Activated CD4-positive, alpha-beta T cell treated with anti-CD3 and anti-CD28 coated beads, Interleukin-2, amount 10 ng/mL, durations not matched to agents 7 days and 5 days (primary cell): ENCODE measurements at regions not wholly inside any gene's neighbourhood (a gene's known extent, or its start where the extent isn't known, plus 50 kb on each side); places are given as distances from the start of the nearest gene placed in this dataset.
"Not testable (repeated sequence)": the region's sequence is repeated elsewhere in the genome, so short reads cannot be mapped to it uniquely, and the experiment has no call there.

ENCODE experiments used
- CTCF ChIA-PET: fragments of 350-600 bp; sonication (Branson Sonifier 250); formaldehyde crosslinking; loops from one replicate; lab custom pipeline; 2021; ENCODE audit warnings: antibody characterized with exemption; lab: Charles Lee
- POLR2A ChIA-PET: fragments of 350-600 bp; sonication (Branson Sonifier 250); formaldehyde crosslinking; loops from one replicate; lab custom pipeline; 2021; ENCODE audit warnings: antibody characterized with exemption; lab: Charles Lee
- DNase-seq: peaks from one replicate; pipeline ENCODE4 v3.0.0-alpha.2; 2020
- H3K27ac Mint-ChIP-seq: one replicate; pipeline ENCODE4 v1.8.0; 2021; ENCODE audit warnings: mild to moderate bottlenecking, moderate library complexity, mixed read lengths
- H3K27me3 Mint-ChIP-seq: one replicate; pipeline ENCODE4 v1.8.0; 2021; ENCODE audit warnings: mixed read lengths
- H3K36me3 Mint-ChIP-seq: one replicate; pipeline ENCODE4 v1.8.0; 2021; ENCODE audit warnings: low read depth, mixed read lengths
- H3K4me1 Mint-ChIP-seq: one replicate; pipeline ENCODE4 v1.8.0; 2021; ENCODE audit warnings: mixed read lengths
- H3K4me3 Mint-ChIP-seq: one replicate; pipeline ENCODE4 v1.8.0; 2021; ENCODE audit warnings: mild to moderate bottlenecking, moderate library complexity, mixed read lengths
- H3K9me3 Mint-ChIP-seq: one replicate; pipeline ENCODE4 v1.8.0; 2021; ENCODE audit warnings: mixed read lengths

- CTCF ChIA-PET, result no interaction called here
- POLR2A ChIA-PET, result no interaction called here
- Mint-ChIP-seq H3K4me3 (no peak overlapping the region), H3K4me1 (no peaks in the 10 kb centered on the region), H3K9me3 (peaks cover 2% of the 10 kb centered on the region), H3K36me3 (no peaks in the 10 kb centered on the region), H3K27ac (no peak overlapping the region), H3K27me3 (no peaks in the 10 kb centered on the region)
- DNase-seq, result no peak
These were observed 743.4 kb upstream of the CTNND2 start for GRCh38 chr5:12647613-12648012.

GRCh38 chr5:12645582-12645981 lies 741.3 kb upstream of the CTNND2 start:
- DNase-seq, result no peak
- H3K27me3 Mint-ChIP-seq, result no peaks in the 10 kb centered on the region
- H3K27ac Mint-ChIP-seq, result no peak overlapping the region
- no peaks in the 10 kb centered on the region for H3K9me3 Mint-ChIP-seq
- ChIA-PET POLR2A (no interaction called here), CTCF (no interaction called here)
- no peaks in the 10 kb centered on the region for H3K4me1 Mint-ChIP-seq
- no peak overlapping the region for H3K4me3 Mint-ChIP-seq
- H3K36me3 Mint-ChIP-seq, result no peaks in the 10 kb centered on the region

- H3K9me3 Mint-ChIP-seq, result peaks cover 22% of the 10 kb centered on the region
- no peak overlapping the region for H3K4me3 Mint-ChIP-seq
- H3K4me1 Mint-ChIP-seq, result no peaks in the 10 kb centered on the region
- ChIA-PET POLR2A (no interaction called here), CTCF (no interaction called here)
- no peaks in the 10 kb centered on the region for H3K36me3 Mint-ChIP-seq
- DNase-seq, result no peak
- H3K27ac Mint-ChIP-seq, result no peak overlapping the region
- no peaks in the 10 kb centered on the region for H3K27me3 Mint-ChIP-seq
These were observed 732.0 kb upstream of the CTNND2 start for GRCh38 chr5:12636209-12636608.

- no peaks in the 10 kb centered on the region for H3K4me1 Mint-ChIP-seq
- no peak overlapping the region for H3K27ac Mint-ChIP-seq
- no peaks in the 10 kb centered on the region for H3K36me3 Mint-ChIP-seq
- no peak for DNase-seq
- H3K27me3 Mint-ChIP-seq, result no peaks in the 10 kb centered on the region
- ChIA-PET CTCF (no interaction called here), POLR2A (no interaction called here)
- H3K9me3 Mint-ChIP-seq, result peaks cover 18% of the 10 kb centered on the region
- H3K4me3 Mint-ChIP-seq, result no peak overlapping the region
These were observed 722.3 kb upstream of the CTNND2 start for GRCh38 chr5:12626556-12626955.

GRCh38 chr5:12625667-12626263 lies 721.5 kb upstream of the CTNND2 start:
- H3K4me3 Mint-ChIP-seq, result no peak overlapping the region
- no peak for DNase-seq
- H3K4me1 Mint-ChIP-seq, result no peaks in the 10 kb centered on the region
- POLR2A ChIA-PET, result no interaction called here
- CTCF ChIA-PET, result no interaction called here
- peaks cover 20% of the 10 kb centered on the region for H3K9me3 Mint-ChIP-seq
- no peaks in the 10 kb centered on the region for H3K27me3 Mint-ChIP-seq
- no peaks in the 10 kb centered on the region for H3K36me3 Mint-ChIP-seq
- no peak overlapping the region for H3K27ac Mint-ChIP-seq

GRCh38 chr5:12624776-12625560 lies 720.7 kb upstream of the CTNND2 start:
- Mint-ChIP-seq H3K9me3 (peaks cover 21% of the 10 kb centered on the region), H3K4me3 (no peak overlapping the region), H3K36me3 (no peaks in the 10 kb centered on the region), H3K27me3 (no peaks in the 10 kb centered on the region), H3K4me1 (no peaks in the 10 kb centered on the region), H3K27ac (no peak overlapping the region)
- ChIA-PET POLR2A (no interaction called here), CTCF (no interaction called here)
- DNase-seq, result no peak

GRCh38 chr5:12623408-12623807 lies 719.2 kb upstream of the CTNND2 start:
- no peaks in the 10 kb centered on the region for H3K4me1 Mint-ChIP-seq
- H3K36me3 Mint-ChIP-seq, result no peaks in the 10 kb centered on the region
- H3K27me3 Mint-ChIP-seq, result no peaks in the 10 kb centered on the region
- DNase-seq, result no peak
- H3K27ac Mint-ChIP-seq, result no peak overlapping the region
- no peak overlapping the region for H3K4me3 Mint-ChIP-seq
- ChIA-PET CTCF (no interaction called here), POLR2A (no interaction called here)
- H3K9me3 Mint-ChIP-seq, result peaks cover 22% of the 10 kb centered on the region

- no peaks in the 10 kb centered on the region for H3K27me3 Mint-ChIP-seq
- no peak for DNase-seq
- H3K36me3 Mint-ChIP-seq, result no peaks in the 10 kb centered on the region
- ChIA-PET POLR2A (no interaction called here), CTCF (no interaction called here)
- H3K4me3 Mint-ChIP-seq, result no peak overlapping the region
- peaks cover 25% of the 10 kb centered on the region for H3K9me3 Mint-ChIP-seq
- no peaks in the 10 kb centered on the region for H3K4me1 Mint-ChIP-seq
- H3K27ac Mint-ChIP-seq, result no peak overlapping the region
These were observed 711.8 kb upstream of the CTNND2 start for GRCh38 chr5:12616093-12616492.

- Mint-ChIP-seq H3K36me3 (no peaks in the 10 kb centered on the region), H3K27me3 (no peaks in the 10 kb centered on the region), H3K4me3 (no peak overlapping the region), H3K9me3 (peaks cover 27% of the 10 kb centered on the region), H3K4me1 (no peaks in the 10 kb centered on the region), H3K27ac (no peak overlapping the region)
- POLR2A ChIA-PET, result no interaction called here
- DNase-seq, result no peak
- CTCF ChIA-PET, result no interaction called here
These were observed 711.0 kb upstream of the CTNND2 start for GRCh38 chr5:12615141-12615820.

GRCh38 chr5:12614608-12615007 lies 710.4 kb upstream of the CTNND2 start:
- Mint-ChIP-seq H3K9me3 (peaks cover 26% of the 10 kb centered on the region), H3K27me3 (no peaks in the 10 kb centered on the region), H3K4me1 (no peaks in the 10 kb centered on the region), H3K4me3 (no peak overlapping the region), H3K27ac (no peak overlapping the region), H3K36me3 (no peaks in the 10 kb centered on the region)
- no peak for DNase-seq
- CTCF ChIA-PET, result no interaction called here
- POLR2A ChIA-PET, result no interaction called here

- ChIA-PET POLR2A (no interaction called here), CTCF (no interaction called here)
- peaks cover 21% of the 10 kb centered on the region for H3K9me3 Mint-ChIP-seq
- no peaks in the 10 kb centered on the region for H3K36me3 Mint-ChIP-seq
- DNase-seq, result no peak
- no peak overlapping the region for H3K27ac Mint-ChIP-seq
- no peak overlapping the region for H3K4me3 Mint-ChIP-seq
- H3K4me1 Mint-ChIP-seq, result no peaks in the 10 kb centered on the region
- H3K27me3 Mint-ChIP-seq, result no peaks in the 10 kb centered on the region
These were observed 706.9 kb upstream of the CTNND2 start for GRCh38 chr5:12611132-12611531.

GRCh38 chr5:12607817-12608216 lies 703.6 kb upstream of the CTNND2 start:
- H3K27me3 Mint-ChIP-seq, POLR2A ChIA-PET, DNase-seq, H3K4me1 Mint-ChIP-seq, H3K4me3 Mint-ChIP-seq, H3K36me3 Mint-ChIP-seq, CTCF ChIA-PET, H3K27ac Mint-ChIP-seq: not testable (repeated sequence)
- H3K9me3 Mint-ChIP-seq, result peaks cover 16% of the 10 kb centered on the region

- ChIA-PET CTCF (no interaction called here), POLR2A (no interaction called here)
- H3K36me3 Mint-ChIP-seq, result no peaks in the 10 kb centered on the region
- H3K27ac Mint-ChIP-seq, result no peak overlapping the region
- no peaks in the 10 kb centered on the region for H3K27me3 Mint-ChIP-seq
- H3K9me3 Mint-ChIP-seq, result no peaks in the 10 kb centered on the region
- DNase-seq, result no peak
- no peaks in the 10 kb centered on the region for H3K4me1 Mint-ChIP-seq
- H3K4me3 Mint-ChIP-seq, result no peak overlapping the region
These were observed 688.0 kb upstream of the CTNND2 start for GRCh38 chr5:12592228-12592627.
